Astrocyte of the cerebellum (primary cell): ENCODE measurements at regions not wholly inside any gene's neighbourhood (a gene's known extent, or its start where the extent isn't known, plus 50 kb on each side); places are given as distances from the start of the nearest gene placed in this dataset.

Source experiments
- DNase-seq: peaks from one replicate; pipeline ENCODE4 v3.0.0-alpha.2; 2011; ENCODE audit warnings: low read depth
- H3K4me3 ChIP-seq: 2 replicates; pipeline ENCODE4 v1.5.1; 2011; ENCODE audit warnings: mild to moderate bottlenecking, low read depth, low read length, moderate library complexity
- in situ Hi-C: cut with HindIII; loops from 2 replicates; pipeline ENCODE4 v1.10.0; 2017; ENCODE audit warnings: low sequenced_read_pairs
- TF ChIP-seq, protein P1 (sequence below): IDR thresholded peaks from 2 replicates; pipeline ENCODE4 v1.5.1; 2012; ENCODE audit warnings: low read length, low read depth, moderate library complexity, mild to moderate bottlenecking; ENCODE audit errors: missing control alignments

GRCh38 chr12:60148831-60149230 is 553.0 kb downstream of the SLC16A7 start:
- peak; percentile 62 for DNase-seq
- in situ Hi-C loops, result no loop called here
- TF ChIP-seq, protein P1, sequence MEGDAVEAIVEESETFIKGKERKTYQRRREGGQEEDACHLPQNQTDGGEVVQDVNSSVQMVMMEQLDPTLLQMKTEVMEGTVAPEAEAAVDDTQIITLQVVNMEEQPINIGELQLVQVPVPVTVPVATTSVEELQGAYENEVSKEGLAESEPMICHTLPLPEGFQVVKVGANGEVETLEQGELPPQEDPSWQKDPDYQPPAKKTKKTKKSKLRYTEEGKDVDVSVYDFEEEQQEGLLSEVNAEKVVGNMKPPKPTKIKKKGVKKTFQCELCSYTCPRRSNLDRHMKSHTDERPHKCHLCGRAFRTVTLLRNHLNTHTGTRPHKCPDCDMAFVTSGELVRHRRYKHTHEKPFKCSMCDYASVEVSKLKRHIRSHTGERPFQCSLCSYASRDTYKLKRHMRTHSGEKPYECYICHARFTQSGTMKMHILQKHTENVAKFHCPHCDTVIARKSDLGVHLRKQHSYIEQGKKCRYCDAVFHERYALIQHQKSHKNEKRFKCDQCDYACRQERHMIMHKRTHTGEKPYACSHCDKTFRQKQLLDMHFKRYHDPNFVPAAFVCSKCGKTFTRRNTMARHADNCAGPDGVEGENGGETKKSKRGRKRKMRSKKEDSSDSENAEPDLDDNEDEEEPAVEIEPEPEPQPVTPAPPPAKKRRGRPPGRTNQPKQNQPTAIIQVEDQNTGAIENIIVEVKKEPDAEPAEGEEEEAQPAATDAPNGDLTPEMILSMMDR, result no peak
- no peak overlapping the region for H3K4me3 ChIP-seq

GRCh38 chr12:60152756-60153155 is 556.9 kb downstream of the SLC16A7 start:
- H3K4me3 ChIP-seq, result no peak overlapping the region
- in situ Hi-C loops, result no loop called here
- DNase-seq, result no peak
- TF ChIP-seq, protein P1, result no peak

DNA sequence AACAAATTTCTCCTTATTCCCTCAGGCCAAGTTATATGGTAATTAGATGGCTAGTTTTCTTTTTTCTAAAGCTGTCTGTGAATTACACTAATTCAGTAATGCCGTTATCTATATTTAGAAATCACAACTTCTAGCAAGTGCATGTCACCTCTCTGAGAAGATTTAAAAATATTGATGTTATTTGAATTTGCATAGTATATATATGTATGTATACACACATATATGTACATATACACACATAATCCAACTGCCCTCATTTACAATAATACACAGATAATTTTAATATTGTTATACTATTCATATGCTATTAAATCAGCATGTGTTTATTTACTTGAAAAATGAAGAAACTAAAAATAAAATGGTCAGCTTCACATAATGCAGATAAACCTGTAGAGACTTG is 563.9 kb downstream of the SLC16A7 start:
- TF ChIP-seq, protein P1, result no peak
- in situ Hi-C loops, result no loop called here
- H3K4me3 ChIP-seq, result no peak overlapping the region
- DNase-seq, result no peak

GRCh38 chr12:60162988-60163720 is 567.3 kb downstream of the SLC16A7 start:
- no peak for DNase-seq
- TF ChIP-seq, protein P1, result no peak
- no peak overlapping the region for H3K4me3 ChIP-seq
- in situ Hi-C loops, result no loop called here

GRCh38 chr12:60165781-60166180 is 570.0 kb downstream of the SLC16A7 start:
- no peak for DNase-seq
- in situ Hi-C loops, result no loop called here

GRCh38 chr12:60168441-60168840 is 572.6 kb downstream of the SLC16A7 start:
- no peak for DNase-seq
- TF ChIP-seq, protein P1, result no peak
- H3K4me3 ChIP-seq, result no peak overlapping the region
- in situ Hi-C loops, result no loop called here

More at GRCh38 chr12:60165781-60166180, 570.0 kb downstream of the SLC16A7 start:
- no peak overlapping the region for H3K4me3 ChIP-seq
- TF ChIP-seq, protein P1, result no peak
